HG03280 (cell line): ENCODE measurements at regions not wholly inside any gene's neighbourhood (a gene's known extent, or its start where the extent isn't known, plus 50 kb on each side); places are given as distances from the start of the nearest gene placed in this dataset.
A peak's percentile ranks its signal among the peaks of the same experiment; 100 is the strongest.

ENCODE experiments used
- ATAC-seq: cut with Tn5 transposase; IDR thresholded peaks from one replicate; pipeline ENCODE4 v1.9.1; 2021; ENCODE audit warnings: mild to moderate bottlenecking, moderate library complexity; ENCODE audit not compliant: unreplicated experiment

GRCh38 chrY:14139521-14139920, 83.5 kb downstream of the VCY1B start:
- ATAC-seq: no peak

DNA sequence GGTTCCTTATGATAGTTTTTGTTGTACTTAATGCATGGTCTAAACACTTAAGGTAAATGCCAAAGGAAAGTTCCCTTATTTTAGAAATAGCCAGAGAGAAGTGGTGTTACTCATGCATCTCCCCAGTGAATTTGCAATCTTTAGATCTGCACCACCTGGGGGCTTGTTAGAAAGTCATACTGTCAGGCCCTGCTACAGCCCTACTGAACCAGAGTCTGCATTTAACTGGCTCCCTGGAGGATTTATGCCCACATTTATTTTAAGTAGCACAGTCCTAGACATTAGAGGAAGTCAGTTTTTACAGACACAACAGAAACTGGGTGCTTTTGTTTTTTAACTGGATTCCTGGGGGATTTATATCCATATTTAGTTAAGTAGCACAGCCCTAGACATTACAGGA, 89.6 kb downstream of the VCY1B start:
- no peak for ATAC-seq

DNA sequence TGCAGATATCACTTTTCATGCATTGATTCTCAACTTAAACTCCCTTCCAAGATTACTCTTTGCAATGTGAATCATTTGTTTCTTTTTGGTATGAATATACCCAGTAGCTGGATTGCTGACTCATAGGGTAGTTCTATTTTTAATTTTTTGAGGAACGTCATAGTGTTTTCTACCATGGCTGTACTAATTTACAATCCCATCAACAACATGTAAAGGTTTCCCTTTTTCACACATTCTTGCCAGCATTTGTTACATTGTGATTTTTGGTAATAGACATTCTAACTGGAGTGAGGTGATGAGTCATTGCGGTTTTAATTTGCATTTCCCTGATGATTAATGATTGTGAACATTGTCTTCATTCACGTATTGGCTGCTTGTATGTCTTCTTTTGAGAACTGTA, 126.7 kb downstream of the VCY1B start:
- no peak for ATAC-seq

DNA sequence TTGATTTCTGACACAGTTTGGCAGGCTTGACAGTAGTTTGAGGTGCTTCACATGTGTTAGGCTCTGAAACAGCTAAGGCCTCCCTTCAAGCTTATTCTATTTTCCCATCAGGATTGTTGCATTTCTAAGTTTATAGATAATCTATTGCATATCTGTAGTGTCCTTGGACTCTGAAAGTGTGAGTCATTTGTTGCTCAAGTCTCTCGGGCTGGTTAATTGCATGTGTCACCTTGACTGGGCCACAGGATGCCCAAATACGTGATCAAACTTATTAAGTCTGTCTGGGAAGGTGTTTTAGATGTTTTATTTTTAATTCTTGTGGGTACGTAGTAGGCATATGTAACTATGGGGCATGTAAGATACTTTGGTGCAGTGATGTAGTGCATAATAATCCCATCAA, 166.0 kb downstream of the VCY1B start:
- no peak for ATAC-seq

GRCh38 chrY:14231703-14232102, 175.7 kb downstream of the VCY1B start:
- no peak for ATAC-seq

DNA sequence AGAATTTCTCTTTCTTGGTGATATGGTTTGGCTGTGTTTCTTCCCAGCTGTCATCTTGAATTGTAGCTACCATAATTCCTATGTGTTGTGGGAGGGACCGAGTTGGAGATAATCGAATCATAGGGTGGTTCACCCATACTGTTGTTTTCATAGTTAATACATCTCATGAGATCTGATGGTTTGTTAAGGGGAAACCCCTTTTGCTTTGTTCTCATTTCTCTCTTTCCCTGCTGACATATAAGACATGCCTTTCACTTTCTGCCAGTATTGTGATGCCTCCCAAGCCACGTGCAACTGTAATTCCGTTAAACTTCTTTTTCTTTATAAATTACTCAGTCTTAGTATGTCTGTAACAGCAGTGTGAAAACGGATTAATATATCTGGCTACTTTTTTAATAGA, 179.0 kb downstream of the VCY1B start:
- no peak for ATAC-seq

DNA sequence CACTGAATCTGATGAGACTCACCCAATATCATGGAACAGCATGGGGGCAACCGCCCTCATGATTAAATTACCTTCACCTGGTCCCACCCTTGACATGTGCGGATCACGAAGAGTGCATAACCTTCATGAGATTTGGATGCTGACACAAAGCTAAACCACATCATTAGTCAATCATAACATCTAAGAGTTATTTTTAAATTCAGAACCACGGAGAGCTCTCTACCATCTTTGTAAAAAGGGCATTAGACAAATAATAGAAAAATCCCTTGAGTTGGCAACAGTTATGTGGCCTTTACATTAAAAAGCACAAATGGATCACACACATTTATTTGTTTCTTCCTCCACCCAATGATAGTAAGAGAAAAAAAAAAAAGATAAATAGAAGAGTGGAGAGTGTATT, 182.2 kb downstream of the VCY1B start:
- no peak for ATAC-seq

DNA sequence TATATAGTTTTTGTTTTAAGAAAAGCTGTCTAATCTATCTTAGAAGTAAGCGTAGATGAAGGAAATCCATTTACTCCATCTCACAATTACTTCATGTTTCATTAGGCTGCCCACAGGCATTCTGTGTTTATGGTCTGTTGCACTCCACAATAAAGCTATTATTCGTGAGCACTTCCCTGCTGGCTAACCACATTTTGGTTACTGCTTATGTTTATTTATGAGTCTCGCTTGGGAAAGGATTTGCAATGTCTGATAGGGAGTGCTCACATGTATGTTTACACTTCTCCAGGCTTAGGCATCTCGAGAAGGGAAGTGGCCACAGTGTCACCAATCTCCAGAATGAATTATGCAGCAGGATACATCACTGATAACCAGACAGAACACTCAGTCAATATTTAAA, 190.9 kb downstream of the VCY1B start:
- ATAC-seq: no peak

- ATAC-seq: no peak
Measured at GRCh38 chrY:14248878-14249576, 193.0 kb downstream of the VCY1B start.

DNA sequence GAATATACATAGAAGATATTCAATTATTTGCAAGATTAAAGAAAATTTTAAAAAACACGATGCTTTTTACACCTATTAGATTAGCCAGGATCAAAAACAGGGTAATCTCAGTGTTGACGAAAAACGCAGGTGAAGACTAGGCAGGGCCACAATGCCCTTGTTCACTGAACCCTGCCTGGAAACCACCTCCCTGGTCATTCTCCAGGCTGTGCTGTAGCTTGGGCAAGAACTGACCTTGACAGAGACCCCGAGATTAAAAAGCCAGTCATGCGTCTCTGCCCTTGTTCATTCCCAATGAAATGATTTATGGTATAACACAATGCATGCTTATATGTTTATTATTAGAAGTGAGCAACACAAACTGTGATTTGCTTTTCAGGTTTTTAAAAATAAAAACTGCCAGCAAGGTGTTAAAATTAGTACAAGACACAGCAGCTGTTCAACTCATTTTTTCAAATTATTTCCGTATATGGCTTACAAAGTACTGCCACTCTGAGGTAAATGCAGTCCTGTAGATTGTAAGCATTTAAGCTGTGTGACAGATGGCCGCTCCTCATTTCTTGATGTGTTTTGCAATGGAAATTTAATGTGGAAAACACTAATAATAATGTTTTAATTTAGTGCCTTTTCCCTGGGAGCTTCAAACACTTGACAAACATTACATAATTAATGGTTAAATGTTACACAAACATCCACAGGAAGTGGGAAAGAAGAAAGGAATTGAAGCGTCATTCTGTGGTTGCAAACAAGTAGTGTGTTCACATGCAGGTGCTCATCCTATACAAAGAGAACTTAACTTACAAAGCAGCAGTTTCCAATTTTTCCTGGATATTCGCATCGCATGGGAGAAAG, 200.2 kb downstream of the VCY1B start:
- ATAC-seq: peak; percentile 60

DNA sequence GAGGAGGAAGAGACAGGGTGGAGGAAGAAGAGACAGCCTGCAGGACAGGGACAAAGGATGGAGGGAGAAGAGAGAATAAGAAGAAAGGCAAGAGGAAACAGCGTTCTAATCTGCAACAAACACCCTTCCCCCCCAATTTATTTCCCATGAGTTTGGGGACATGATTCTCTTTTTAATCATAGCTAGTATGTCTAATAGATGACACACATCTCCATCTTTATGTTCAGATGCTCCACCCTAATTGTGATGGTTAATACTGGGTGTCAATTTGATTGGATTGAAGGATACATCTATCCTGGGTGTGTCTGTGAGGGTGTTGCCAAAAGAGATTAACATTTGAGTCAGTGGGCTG, 200.8 kb downstream of the VCY1B start:
- no peak for ATAC-seq

DNA sequence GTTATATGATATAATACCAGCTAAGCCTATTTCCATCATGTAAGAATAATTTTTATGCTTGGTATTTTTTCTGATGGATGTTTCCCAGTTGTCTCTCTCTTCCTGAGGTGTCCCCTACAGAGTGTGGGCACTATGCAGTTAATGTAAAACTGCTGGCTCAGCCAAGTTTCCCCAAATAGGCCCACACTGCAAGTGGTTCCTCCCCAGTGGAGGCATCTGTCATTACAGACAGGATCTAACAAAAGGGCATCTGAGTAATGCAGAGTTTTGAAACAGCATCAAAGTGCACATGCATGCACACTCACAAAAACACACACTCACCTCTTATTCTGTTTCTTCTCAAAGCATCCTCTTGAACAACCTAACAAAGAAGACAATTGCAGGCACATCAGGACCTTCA, 221.0 kb downstream of the VCY1B start:
- no peak for ATAC-seq

DNA sequence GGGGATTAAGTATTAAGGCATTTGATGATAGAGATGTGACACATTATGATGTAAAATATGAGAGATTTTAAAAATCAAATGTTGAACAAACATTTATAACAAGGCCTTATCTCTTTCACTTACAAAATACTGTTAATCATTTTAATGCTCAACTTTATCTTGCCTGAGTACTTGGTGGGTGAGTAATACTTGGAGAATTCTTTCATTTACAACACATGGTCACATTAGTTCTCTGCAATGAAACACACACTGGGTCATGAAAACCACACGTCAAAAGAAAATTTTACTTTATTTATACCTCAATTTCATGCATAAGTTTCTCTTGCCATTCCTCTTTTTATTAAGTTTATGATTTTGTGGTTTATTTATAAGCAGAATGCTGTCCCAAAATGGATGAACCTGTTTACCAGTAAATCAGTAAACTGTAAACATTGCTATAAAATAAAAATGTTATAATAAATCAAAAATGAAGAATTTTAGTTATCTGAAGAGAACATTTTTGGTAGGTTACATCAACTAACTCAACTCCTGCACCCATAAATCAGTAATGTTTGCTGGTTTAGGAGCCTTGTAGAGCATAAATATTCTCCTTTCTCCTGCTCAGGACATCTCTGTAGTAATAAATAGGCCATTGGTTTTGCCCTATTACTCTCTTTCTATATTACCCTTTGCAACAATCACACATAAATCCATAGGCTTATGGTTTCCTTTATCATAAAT, 233.5 kb upstream of the NLGN4Y start:
- ATAC-seq: no peak

DNA sequence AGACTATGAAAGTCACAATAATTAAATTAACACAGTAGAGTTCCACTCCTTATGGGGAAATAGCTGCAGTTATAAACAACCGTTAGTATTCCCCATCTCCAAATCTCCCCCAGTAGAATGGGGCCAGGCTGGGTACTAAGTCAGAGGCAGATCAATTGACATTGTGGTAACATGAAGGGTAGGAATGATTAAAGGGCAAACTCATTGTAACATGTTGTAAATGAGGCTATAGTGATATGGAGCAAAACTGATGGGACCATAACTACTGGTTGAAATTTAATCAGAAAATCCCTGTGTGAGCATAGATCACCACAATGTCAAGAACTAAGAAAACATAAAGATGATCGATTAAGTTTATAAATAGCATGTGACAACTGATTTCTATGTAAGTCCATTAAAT, 231.9 kb upstream of the NLGN4Y start:
- ATAC-seq: no peak

- ATAC-seq: no peak
Measured at GRCh38 chrY:14300775-14301174, 223.6 kb upstream of the NLGN4Y start.

GRCh38 chrY:14301552-14301951, 222.8 kb upstream of the NLGN4Y start:
- no peak for ATAC-seq

DNA sequence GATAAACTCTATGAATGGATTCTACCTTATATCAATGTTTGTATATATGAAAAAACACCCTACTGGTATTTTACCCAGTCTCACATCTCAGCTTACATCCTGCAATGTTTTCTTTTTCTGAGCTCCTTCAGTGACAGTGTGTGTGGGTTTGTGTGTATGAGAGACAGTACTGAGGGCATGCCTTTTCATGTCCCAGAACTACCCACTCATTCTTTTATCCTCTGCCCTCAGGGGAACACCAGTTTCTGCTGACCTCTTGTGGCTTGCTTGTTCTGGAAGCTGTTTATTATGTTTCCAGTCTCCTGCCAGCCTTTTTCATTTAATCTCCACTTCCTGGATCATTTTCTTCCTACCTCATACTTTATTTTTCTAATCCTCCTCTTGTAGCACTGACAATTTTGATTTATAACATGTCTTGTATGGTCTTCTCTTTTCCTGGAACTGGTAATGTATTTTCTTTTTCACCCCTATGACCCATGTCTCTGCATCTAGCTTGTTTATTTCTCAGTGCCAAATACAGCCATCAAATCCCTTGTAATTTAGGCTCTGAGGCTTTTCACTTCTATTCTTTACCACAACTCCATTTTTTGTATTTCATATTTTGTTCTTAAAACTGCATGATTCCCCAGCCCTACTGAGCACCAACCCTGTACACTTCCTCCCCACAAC, 195.5 kb upstream of the NLGN4Y start:
- ATAC-seq: peak; percentile 86

- ATAC-seq: no peak
Measured at GRCh38 chrY:14330362-14330761, 194.0 kb upstream of the NLGN4Y start.

- ATAC-seq: no peak
Measured at GRCh38 chrY:14339524-14339923, 184.8 kb upstream of the NLGN4Y start.

DNA sequence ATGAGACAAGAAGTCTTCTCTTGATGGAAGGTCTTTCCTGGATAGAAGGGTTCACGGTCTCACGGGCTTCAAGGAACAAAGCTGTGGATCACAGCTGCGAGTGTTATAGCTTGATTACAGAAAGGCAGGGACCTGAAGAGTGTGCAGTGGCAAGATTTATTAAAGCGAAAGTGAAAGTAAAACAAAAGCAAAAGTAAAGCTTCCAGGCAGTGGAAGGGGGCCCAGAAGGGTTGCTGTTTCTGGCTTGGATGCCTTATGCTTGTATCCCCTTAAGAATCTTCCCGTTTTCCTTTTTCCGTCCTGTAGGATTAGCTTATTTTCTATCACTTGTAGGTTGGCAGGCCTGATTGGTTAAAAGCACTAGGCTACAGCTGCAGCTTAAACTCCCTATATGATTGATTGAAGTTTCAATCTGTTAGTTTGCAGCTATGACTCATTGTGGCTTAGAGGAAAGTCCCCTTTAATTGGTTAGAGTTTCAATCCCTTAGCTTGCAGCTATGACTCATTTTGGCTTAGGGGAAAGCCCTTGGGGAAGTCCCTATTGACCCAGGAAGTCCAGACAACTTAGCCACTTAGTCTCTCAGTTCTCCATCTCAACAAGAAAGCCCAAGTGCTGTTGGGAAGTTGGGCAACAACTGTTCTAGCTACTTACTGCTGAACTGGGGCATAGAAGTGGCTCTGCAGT, 183.7 kb upstream of the NLGN4Y start:
- ATAC-seq: peak; percentile 79
